Sigmoid colon (tissue), 4 donors: ENCODE measurements at regions not wholly inside any gene's neighbourhood (a gene's known extent, or its start where the extent isn't known, plus 50 kb on each side); places are given as distances from the start of the nearest gene placed in this dataset.

Experiments used
- EP300 ChIP-seq, 4 donors: sonication (generic); formaldehyde crosslinking; IDR thresholded peaks; one replicate each; pipeline ENCODE4 v1.6.1; 2017; ENCODE audit warnings: antibody characterized with exemption in 4 of 4
- POLR2A ChIP-seq, 2 donors: fragments of 450-650 bp; IDR thresholded peaks; one replicate each; pipeline ENCODE4 v1.6.1; 2016; ENCODE audit warnings: antibody characterized with exemption in 2 of 2, mild to moderate bottlenecking in 2 of 2, moderate library complexity in 2 of 2
- POLR2AphosphoS5 ChIP-seq, 4 donors: sonication (generic); formaldehyde crosslinking; IDR thresholded peaks; one replicate each; pipeline ENCODE4 v1.6.1; 2017; ENCODE audit warnings: antibody characterized with exemption in 4 of 4
- TF ChIP-seq, protein P1 (sequence below), 4 experiments: fragments of 450-650 bp in 3 of 4; fragments of 200-600 bp in 1 of 4; IDR thresholded peaks; one replicate each; pipeline ENCODE4 v1.5.1; 2016 to 2019; ENCODE audit warnings: antibody characterized with exemption in 4 of 4, mild to moderate bottlenecking in 3 of 4, moderate library complexity in 2 of 4

DNA sequence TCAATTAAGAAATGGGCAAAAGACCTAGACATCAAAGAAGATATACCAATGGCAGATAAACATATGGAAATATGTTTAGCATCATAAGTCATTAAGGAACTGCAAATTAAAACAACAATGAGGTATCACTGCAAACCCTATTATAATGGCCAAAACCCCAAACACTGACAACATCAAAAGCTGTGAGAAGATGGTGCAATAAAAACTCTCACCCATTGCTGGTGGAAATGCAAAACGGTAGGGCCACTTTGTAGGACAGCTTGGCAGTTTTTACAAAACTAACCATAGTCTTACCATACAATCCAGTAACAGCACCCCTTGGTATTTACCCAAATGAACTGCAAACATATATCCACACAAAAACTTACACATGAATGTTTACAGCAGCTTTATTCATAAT is 213.1 kb downstream of the UBE2E3 start:
- TF ChIP-seq POLR2AphosphoS5 (IDR thresholded peaks at IDR 0.05) (no peak), EP300 (IDR thresholded peaks at IDR 0.05) (no peak), POLR2A (IDR thresholded peaks at IDR 0.05) (no peak)
- TF ChIP-seq, protein P1, sequence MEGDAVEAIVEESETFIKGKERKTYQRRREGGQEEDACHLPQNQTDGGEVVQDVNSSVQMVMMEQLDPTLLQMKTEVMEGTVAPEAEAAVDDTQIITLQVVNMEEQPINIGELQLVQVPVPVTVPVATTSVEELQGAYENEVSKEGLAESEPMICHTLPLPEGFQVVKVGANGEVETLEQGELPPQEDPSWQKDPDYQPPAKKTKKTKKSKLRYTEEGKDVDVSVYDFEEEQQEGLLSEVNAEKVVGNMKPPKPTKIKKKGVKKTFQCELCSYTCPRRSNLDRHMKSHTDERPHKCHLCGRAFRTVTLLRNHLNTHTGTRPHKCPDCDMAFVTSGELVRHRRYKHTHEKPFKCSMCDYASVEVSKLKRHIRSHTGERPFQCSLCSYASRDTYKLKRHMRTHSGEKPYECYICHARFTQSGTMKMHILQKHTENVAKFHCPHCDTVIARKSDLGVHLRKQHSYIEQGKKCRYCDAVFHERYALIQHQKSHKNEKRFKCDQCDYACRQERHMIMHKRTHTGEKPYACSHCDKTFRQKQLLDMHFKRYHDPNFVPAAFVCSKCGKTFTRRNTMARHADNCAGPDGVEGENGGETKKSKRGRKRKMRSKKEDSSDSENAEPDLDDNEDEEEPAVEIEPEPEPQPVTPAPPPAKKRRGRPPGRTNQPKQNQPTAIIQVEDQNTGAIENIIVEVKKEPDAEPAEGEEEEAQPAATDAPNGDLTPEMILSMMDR (IDR thresholded peaks at IDR 0.05) = no peak
